ENCODE measurements at regions not wholly inside any gene's neighbourhood (a gene's known extent, or its start where the extent isn't known, plus 50 kb on each side); places are given as distances from the start of the nearest gene placed in this dataset.

GRCh38 chr14:73771848-73772638 lies 57.9 kb upstream of the PNMA1 start:
- H3K36me3 ChIP-seq (ENCODE audit: control insufficient read depth in 2 of 2, insufficient read depth in 1 of 2, low read length in 2 of 2), result no peaks in the 10 kb centered on the region
- no peaks in the 10 kb centered on the region for H3K9me3 ChIP-seq (ENCODE audit: control insufficient read depth, insufficient read depth, low read depth, low read length)
- POLR2A ChIA-PET, result interaction anchor here (0.7 to 2.7 kb wide), 4 partner anchors 10 to 14 kb away, joined by 3 to 14 read pairs (median 8); a partner anchor contains a TSS
- peaks cover 13% of the 10 kb centered on the region for H3K4me1 ChIP-seq (ENCODE audit: control insufficient read depth, insufficient read depth, low read length)
- no peak overlapping the region for H3K4me3 ChIP-seq (ENCODE audit: low read depth, low read length)
- peak overlapping the region; percentile 47 for H3K27ac ChIP-seq (ENCODE audit: extremely low read depth, low read depth, low read length)
- CTCF ChIA-PET, result interaction anchor here (0.5 to 3.4 kb wide), 4 partner anchors 13 to 497 kb away, joined by 4 to 19 read pairs (median 5); a partner anchor contains a TSS
- TF ChIP-seq ZNF692 (tag by site-specific recombination; IDR thresholded peaks at IDR 0.05), result 0 out of 2 replicates have a peak, but pooled peaks have one; percentile 33
- TF ChIP-seq KLF1 (tag by site-specific recombination; IDR thresholded peaks at IDR 0.05), result 0 out of 2 replicates have a peak, but pooled peaks have one; percentile 11
- TF ChIP-seq ZNF571 (tag by site-specific recombination; IDR thresholded peaks at IDR 0.05), result no peak
- TF ChIP-seq IKZF3 (tag by site-specific recombination; IDR thresholded peaks at IDR 0.05), result peak; percentile 32
- TF ChIP-seq KLF17 (tag by site-specific recombination; IDR thresholded peaks at IDR 0.05), result peak; percentile 61; the same call in 1 of the 2 replicates
- 0 out of 2 replicates have a peak, but pooled peaks have one; percentile 27 for TF ChIP-seq ZSCAN30 (tag by site-specific recombination; IDR thresholded peaks at IDR 0.05)
- TF ChIP-seq ZNF529 (tag by site-specific recombination; IDR thresholded peaks at IDR 0.05; ENCODE audit: insufficient replicate concordance), result peak; percentile 31
- TF ChIP-seq ZNF621 (tag by site-specific recombination; IDR thresholded peaks at IDR 0.05), result no peak
- peak; percentile 93 for TF ChIP-seq ZIC2 (tag by site-specific recombination; IDR thresholded peaks at IDR 0.05)
- TF ChIP-seq ZNF37A (tag by site-specific recombination; IDR thresholded peaks at IDR 0.05), result peak; percentile 84; the same call in 1 of the 2 replicates
- TF ChIP-seq ZBTB44 (tag by site-specific recombination; IDR thresholded peaks at IDR 0.05), result peak; percentile 75; the same call in 1 of the 2 replicates
- peak; percentile 79; the same call in 1 of the 2 replicates for TF ChIP-seq ZNF132 (tag by site-specific recombination; IDR thresholded peaks at IDR 0.05; ENCODE audit: borderline replicate concordance)
- TF ChIP-seq ZNF223 (tag by site-specific recombination; IDR thresholded peaks at IDR 0.05), result no peak
- peak; percentile 57 for TF ChIP-seq KLF10 (tag by site-specific recombination; IDR thresholded peaks at IDR 0.05)
- TF ChIP-seq PRDM10 (tag by site-specific recombination; IDR thresholded peaks at IDR 0.05), result peak; percentile 95
- peak; percentile 70; the same call in 1 of the 2 replicates for TF ChIP-seq ZNF18 (tag by site-specific recombination; IDR thresholded peaks at IDR 0.05)
- 0 out of 2 replicates have a peak, but pooled peaks have one; percentile 14 for TF ChIP-seq KLF8 (tag by site-specific recombination; IDR thresholded peaks at IDR 0.05)
- peak; percentile 92 for TF ChIP-seq PRDM6 (tag by site-specific recombination; IDR thresholded peaks at IDR 0.05)
- TF ChIP-seq OSR2 (tag by site-specific recombination; IDR thresholded peaks at IDR 0.05), result peak; percentile 69
- no peak for TF ChIP-seq ZNF510 (tag by site-specific recombination; IDR thresholded peaks at IDR 0.05; ENCODE audit: insufficient replicate concordance)
- TF ChIP-seq ZNF221 (tag by site-specific recombination; IDR thresholded peaks at IDR 0.05; ENCODE audit: borderline replicate concordance), result no peak
- TF ChIP-seq ZNF416 (tag by site-specific recombination; IDR thresholded peaks at IDR 0.05), result no peak
- TF ChIP-seq HOXD13 (CRISPR knock-in tag; IDR thresholded peaks at IDR 0.05; ENCODE audit: borderline replicate concordance), result no peak
- no peak for TF ChIP-seq ZNF354C (tag by site-specific recombination; IDR thresholded peaks at IDR 0.05; ENCODE audit: borderline replicate concordance, low read depth)
- peak; percentile 51 for TF ChIP-seq ZNF335 (tag by site-specific recombination; conservative IDR thresholded peaks at IDR 0.05)
